GM23338 (cell line): ENCODE measurements at regions not wholly inside any gene's neighbourhood (a gene's known extent, or its start where the extent isn't known, plus 50 kb on each side); places are given as distances from the start of the nearest gene placed in this dataset.

Source experiments
- ATAC-seq: fragments of 200-7000 bp; cut with Tn5 transposase; 3 replicates; pipeline ENCODE4 v1.9.1; 2020
- DNase-seq: peaks from one replicate; pipeline ENCODE4 v3.0.0-alpha.2; 2015; ENCODE audit warnings: low spot score
- H2AFZ ChIP-seq: fragments of 200-600 bp; sonication (generic); 2 replicates; pipeline ENCODE4 v1.8.0; 2016; ENCODE audit warnings: antibody characterized with exemption, mild to moderate bottlenecking, moderate library complexity
- H3F3A ChIP-seq: fragments of 200-600 bp; sonication (generic); replicated peaks from 2 replicates; pipeline ENCODE4 v1.8.0; 2017; ENCODE audit warnings: antibody characterized with exemption, mixed run types, low read depth
- H3K27ac ChIP-seq: fragments of 200-600 bp; sonication (generic); 2 replicates; pipeline ENCODE4 v1.6.1; 2016; ENCODE audit warnings: low read depth
- H3K27me3 ChIP-seq: fragments of 200-600 bp; sonication (generic); 2 replicates; pipeline ENCODE4 v1.8.0; 2016; ENCODE audit warnings: mild to moderate bottlenecking, mixed run types, moderate library complexity; ENCODE audit not compliant: insufficient read depth
- H3K36me3 ChIP-seq: fragments of 200-600 bp; sonication (generic); 2 replicates; pipeline ENCODE4 v1.8.0; 2016; ENCODE audit warnings: mild to moderate bottlenecking; ENCODE audit not compliant: insufficient read depth
- H3K4me1 ChIP-seq: fragments of 200-600 bp; sonication (generic); 2 replicates; pipeline ENCODE4 v1.8.0; 2016; ENCODE audit warnings: mild to moderate bottlenecking, moderate library complexity; ENCODE audit not compliant: insufficient read depth
- H3K4me2 ChIP-seq: fragments of 200-600 bp; sonication (generic); 2 replicates; pipeline ENCODE4 v1.7.1; 2017; ENCODE audit warnings: mixed run types
- H3K4me3 ChIP-seq: fragments of 200-600 bp; sonication (generic); 2 replicates; pipeline ENCODE4 v1.6.1; 2016; ENCODE audit warnings: mixed run types
- H3K79me2 ChIP-seq: fragments of 200-600 bp; sonication (generic); replicated peaks from 2 replicates; pipeline ENCODE4 v1.8.0; 2017; ENCODE audit warnings: mild to moderate bottlenecking; ENCODE audit not compliant: insufficient read depth
- H3K9me2 ChIP-seq: fragments of 200-600 bp; sonication (generic); 2 replicates; pipeline ENCODE4 v1.8.0; 2017; ENCODE audit not compliant: insufficient read depth
- H4K20me1 ChIP-seq: fragments of 200-600 bp; sonication (generic); replicated peaks from 2 replicates; pipeline ENCODE4 v1.8.0; 2017; ENCODE audit warnings: mild to moderate bottlenecking; ENCODE audit not compliant: insufficient read depth
- H3K27ac Mint-ChIP-seq: 2 replicates; pipeline ENCODE4 v1.8.0; 2020; ENCODE audit warnings: inconsistent platforms, mild to moderate bottlenecking, moderate library complexity, mixed read lengths
- H3K27me3 Mint-ChIP-seq: 3 replicates; pipeline ENCODE4 v1.8.0; 2022; ENCODE audit warnings: low read depth, mild to moderate bottlenecking, moderate library complexity, mixed read lengths, inconsistent platforms; ENCODE audit not compliant: insufficient read depth, poor library complexity
- H3K36me3 Mint-ChIP-seq: 3 replicates; pipeline ENCODE4 v1.8.0; 2021; ENCODE audit warnings: low read depth, mild to moderate bottlenecking, inconsistent platforms, moderate library complexity, mixed read lengths
- H3K4me1 Mint-ChIP-seq: 3 replicates; pipeline ENCODE4 v1.8.0; 2020; ENCODE audit warnings: mild to moderate bottlenecking, inconsistent platforms, mixed read lengths
- H3K4me3 Mint-ChIP-seq: 3 replicates; pipeline ENCODE4 v1.8.0; 2021; ENCODE audit warnings: moderate library complexity, mild to moderate bottlenecking, inconsistent platforms, mixed read lengths
- H3K9me3 Mint-ChIP-seq: 3 replicates; pipeline ENCODE4 v1.8.0; 2020; ENCODE audit warnings: moderate library complexity, mild to moderate bottlenecking, inconsistent platforms, mixed read lengths
- CREB1 ChIP-seq: fragments of 250-450 bp; sonication (Bioruptor Pico); IDR thresholded peaks from 2 replicates; pipeline ENCODE4 v1.5.0; 2020; ENCODE audit warnings: low read depth, mild to moderate bottlenecking, moderate library complexity
- CTCF ChIP-seq, 2 experiments: fragments of 200-600 bp in 1 of 2; sonication (generic) in 1 of 2; conservative IDR thresholded peaks; 2 replicates each; pipeline versions ENCODE4 v1.5.1 to v1.6.1; 2016 to 2017; ENCODE audit warnings: antibody characterized with exemption in 2 of 2, low read depth in 2 of 2, mild to moderate bottlenecking in 2 of 2, moderate library complexity in 1 of 2
- EZH2 ChIP-seq: fragments of 200-600 bp; sonication (generic); IDR thresholded peaks from one replicate; pipeline ENCODE4 v1.8.0; 2017; ENCODE audit warnings: antibody characterized with exemption, mild to moderate bottlenecking, low read depth; ENCODE audit not compliant: unreplicated experiment
- EZH2phosphoT487 ChIP-seq: fragments of 200-600 bp; sonication (generic); IDR thresholded peaks from one replicate; pipeline ENCODE4 v1.8.1; 2018; ENCODE audit warnings: antibody characterized with exemption; ENCODE audit not compliant: unreplicated experiment
- JUNB ChIP-seq: IDR thresholded peaks from one replicate; pipeline ENCODE4 v1.6.1; 2016; ENCODE audit warnings: antibody characterized with exemption; ENCODE audit not compliant: unreplicated experiment
- NANOG ChIP-seq: IDR thresholded peaks from 2 replicates; pipeline ENCODE4 v1.6.1; 2016; ENCODE audit warnings: antibody characterized with exemption, borderline replicate concordance
- POLR2AphosphoS5 ChIP-seq: IDR thresholded peaks from 2 replicates; pipeline ENCODE4 v1.6.1; 2016; ENCODE audit warnings: antibody characterized with exemption, low read depth
- STAT1 ChIP-seq: IDR thresholded peaks from one replicate; pipeline ENCODE4 v1.6.1; 2016; ENCODE audit warnings: antibody characterized with exemption; ENCODE audit not compliant: unreplicated experiment
- ZNF331 ChIP-seq: fragments of 250-450 bp; sonication (Bioruptor Pico); IDR thresholded peaks from 2 replicates; pipeline ENCODE4 v1.5.0; 2020; ENCODE audit warnings: low read depth, mild to moderate bottlenecking, moderate library complexity
- ZNF462 ChIP-seq: fragments of 250-450 bp; sonication (Bioruptor Pico); IDR thresholded peaks from 2 replicates; pipeline ENCODE4 v1.5.0; 2020; ENCODE audit warnings: mild to moderate bottlenecking, moderate library complexity
- TF ChIP-seq, protein P1 (sequence below): IDR thresholded peaks from one replicate; pipeline ENCODE4 v1.6.1; 2018; ENCODE audit warnings: antibody characterized with exemption; ENCODE audit not compliant: unreplicated experiment
- TF ChIP-seq, protein P2 (sequence below): IDR thresholded peaks from 2 replicates; pipeline ENCODE4 v1.6.1; 2016; ENCODE audit warnings: antibody characterized with exemption

DNA sequence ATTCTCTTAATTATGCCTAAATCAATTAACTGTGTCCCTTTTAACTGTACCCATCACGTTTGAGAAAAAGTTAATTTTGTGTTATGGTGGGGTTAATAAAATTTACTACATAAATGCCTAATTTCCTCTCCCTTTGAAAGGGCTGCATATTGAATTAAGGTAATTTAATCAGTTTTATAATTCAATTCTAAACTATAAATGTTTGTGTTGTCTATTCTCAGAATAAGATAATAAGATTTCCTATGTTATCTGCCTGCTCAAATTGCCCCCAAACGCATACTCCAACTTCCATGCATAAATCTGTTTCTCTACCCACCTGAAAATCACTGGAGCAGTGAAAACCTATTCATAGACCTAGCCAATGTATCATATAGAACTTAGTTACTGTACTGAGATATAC lies 1716.1 kb downstream of the SI start:
- H3K9me3 Mint-ChIP-seq, result no peaks in the 10 kb centered on the region
- H3K27me3 Mint-ChIP-seq, result no peaks in the 10 kb centered on the region
- H3K4me1 ChIP-seq, result no peaks in the 10 kb centered on the region
- no peak overlapping the region for H3K4me2 ChIP-seq
- H3K4me3 Mint-ChIP-seq, result no peak overlapping the region
- H3K79me2 ChIP-seq, result no peaks in the 10 kb centered on the region
- H3F3A ChIP-seq, result no peaks in the 10 kb centered on the region
- ATAC-seq, result no peak
- H2AFZ ChIP-seq, result no peak overlapping the region
- no peak overlapping the region for H3K27ac ChIP-seq
- no peak for DNase-seq
- H3K9me2 ChIP-seq, result no peaks in the 10 kb centered on the region
- H4K20me1 ChIP-seq, result no peaks in the 10 kb centered on the region
- no peaks in the 10 kb centered on the region for H3K36me3 ChIP-seq
- H3K4me1 Mint-ChIP-seq, result no peaks in the 10 kb centered on the region
- TF ChIP-seq CTCF (conservative IDR thresholded peaks at IDR 0.05; ENCODE audit: low read depth in 2 of 2) (no peak), ZNF331 (CRISPR knock-in tag) (no peak), CREB1 (CRISPR knock-in tag) (no peak), ZNF462 (no peak), POLR2AphosphoS5 (no peak), STAT1 (no peak), EZH2phosphoT487 (no peak), EZH2 (no peak), NANOG (no peak), JUNB (no peak)
- TF ChIP-seq, protein P1, sequence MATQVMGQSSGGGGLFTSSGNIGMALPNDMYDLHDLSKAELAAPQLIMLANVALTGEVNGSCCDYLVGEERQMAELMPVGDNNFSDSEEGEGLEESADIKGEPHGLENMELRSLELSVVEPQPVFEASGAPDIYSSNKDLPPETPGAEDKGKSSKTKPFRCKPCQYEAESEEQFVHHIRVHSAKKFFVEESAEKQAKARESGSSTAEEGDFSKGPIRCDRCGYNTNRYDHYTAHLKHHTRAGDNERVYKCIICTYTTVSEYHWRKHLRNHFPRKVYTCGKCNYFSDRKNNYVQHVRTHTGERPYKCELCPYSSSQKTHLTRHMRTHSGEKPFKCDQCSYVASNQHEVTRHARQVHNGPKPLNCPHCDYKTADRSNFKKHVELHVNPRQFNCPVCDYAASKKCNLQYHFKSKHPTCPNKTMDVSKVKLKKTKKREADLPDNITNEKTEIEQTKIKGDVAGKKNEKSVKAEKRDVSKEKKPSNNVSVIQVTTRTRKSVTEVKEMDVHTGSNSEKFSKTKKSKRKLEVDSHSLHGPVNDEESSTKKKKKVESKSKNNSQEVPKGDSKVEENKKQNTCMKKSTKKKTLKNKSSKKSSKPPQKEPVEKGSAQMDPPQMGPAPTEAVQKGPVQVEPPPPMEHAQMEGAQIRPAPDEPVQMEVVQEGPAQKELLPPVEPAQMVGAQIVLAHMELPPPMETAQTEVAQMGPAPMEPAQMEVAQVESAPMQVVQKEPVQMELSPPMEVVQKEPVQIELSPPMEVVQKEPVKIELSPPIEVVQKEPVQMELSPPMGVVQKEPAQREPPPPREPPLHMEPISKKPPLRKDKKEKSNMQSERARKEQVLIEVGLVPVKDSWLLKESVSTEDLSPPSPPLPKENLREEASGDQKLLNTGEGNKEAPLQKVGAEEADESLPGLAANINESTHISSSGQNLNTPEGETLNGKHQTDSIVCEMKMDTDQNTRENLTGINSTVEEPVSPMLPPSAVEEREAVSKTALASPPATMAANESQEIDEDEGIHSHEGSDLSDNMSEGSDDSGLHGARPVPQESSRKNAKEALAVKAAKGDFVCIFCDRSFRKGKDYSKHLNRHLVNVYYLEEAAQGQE, result no peak
- TF ChIP-seq, protein P2, sequence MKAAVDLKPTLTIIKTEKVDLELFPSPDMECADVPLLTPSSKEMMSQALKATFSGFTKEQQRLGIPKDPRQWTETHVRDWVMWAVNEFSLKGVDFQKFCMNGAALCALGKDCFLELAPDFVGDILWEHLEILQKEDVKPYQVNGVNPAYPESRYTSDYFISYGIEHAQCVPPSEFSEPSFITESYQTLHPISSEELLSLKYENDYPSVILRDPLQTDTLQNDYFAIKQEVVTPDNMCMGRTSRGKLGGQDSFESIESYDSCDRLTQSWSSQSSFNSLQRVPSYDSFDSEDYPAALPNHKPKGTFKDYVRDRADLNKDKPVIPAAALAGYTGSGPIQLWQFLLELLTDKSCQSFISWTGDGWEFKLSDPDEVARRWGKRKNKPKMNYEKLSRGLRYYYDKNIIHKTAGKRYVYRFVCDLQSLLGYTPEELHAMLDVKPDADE, result no peak
- no peaks in the 10 kb centered on the region for H3K27me3 ChIP-seq
- no peak overlapping the region for H3K4me3 ChIP-seq
- H3K27ac Mint-ChIP-seq, result no peak overlapping the region
- no peaks in the 10 kb centered on the region for H3K36me3 Mint-ChIP-seq
